CD4-positive, alpha-beta T cell treated with Interleukin-2 at 100 ng/mL for 4 hours (primary cell): ENCODE measurements at regions not wholly inside any gene's neighbourhood (a gene's known extent, or its start where the extent isn't known, plus 50 kb on each side); places are given as distances from the start of the nearest gene placed in this dataset.

Experiments
- DNase-seq: peaks from one replicate; pipeline ENCODE4 v3.0.0-alpha.2; 2020; ENCODE audit warnings: low spot score

DNA sequence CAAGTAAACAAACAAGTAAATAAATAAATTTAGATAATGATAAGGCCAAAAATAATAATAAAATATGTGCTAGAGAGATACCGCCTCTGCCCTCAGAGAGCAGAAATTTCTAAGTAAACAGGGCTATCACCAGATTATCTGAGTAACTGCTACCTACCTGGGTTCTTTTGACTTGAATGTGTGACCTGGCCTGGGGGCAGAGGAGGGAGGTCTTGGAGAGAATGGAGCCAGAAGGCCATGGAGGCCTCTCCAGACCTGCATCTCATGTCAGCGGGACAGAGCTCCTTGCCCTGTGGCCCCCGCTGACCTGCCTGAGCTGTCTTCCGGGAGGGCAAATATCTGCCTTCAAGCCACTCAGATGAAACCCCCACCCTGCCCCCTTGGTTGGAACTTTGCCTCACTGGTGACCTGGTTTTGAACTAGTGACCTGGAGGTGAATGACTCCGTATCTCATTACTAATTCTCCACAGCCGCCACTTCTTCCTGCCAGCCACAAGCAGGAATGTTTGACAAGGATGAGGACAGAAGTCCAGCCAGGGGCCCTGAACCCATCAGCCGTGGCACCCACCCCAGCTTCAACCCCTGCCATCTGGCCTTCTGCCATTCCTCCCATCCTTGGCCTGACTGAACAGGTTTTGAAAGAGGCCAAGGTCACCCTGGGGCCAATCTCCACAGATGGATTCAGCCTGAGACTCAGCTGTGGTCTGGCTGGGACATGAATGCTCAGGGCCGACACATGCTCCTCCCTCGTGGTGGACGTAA is 86.8 kb upstream of the PARP11 start:
- no peak for DNase-seq

DNA sequence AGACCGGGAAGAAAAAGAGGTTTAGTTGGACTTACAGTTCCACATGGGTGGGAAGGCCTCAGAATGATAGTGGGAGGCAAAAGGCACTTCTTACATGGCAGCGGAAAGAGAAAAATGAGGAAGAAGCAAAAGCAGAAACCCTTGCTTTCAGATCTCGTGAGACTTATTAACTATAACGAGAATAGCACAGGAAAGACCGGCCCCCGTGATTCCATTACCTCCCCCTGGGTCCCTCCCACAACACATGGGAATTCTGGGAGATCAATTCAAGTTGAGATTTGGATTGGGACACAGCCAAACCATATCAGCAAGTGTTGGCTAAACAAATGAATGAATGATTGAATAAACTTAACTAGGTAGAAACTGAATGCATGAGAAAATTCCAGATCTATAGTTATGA is 85.3 kb upstream of the PARP11 start:
- DNase-seq = no peak

DNA sequence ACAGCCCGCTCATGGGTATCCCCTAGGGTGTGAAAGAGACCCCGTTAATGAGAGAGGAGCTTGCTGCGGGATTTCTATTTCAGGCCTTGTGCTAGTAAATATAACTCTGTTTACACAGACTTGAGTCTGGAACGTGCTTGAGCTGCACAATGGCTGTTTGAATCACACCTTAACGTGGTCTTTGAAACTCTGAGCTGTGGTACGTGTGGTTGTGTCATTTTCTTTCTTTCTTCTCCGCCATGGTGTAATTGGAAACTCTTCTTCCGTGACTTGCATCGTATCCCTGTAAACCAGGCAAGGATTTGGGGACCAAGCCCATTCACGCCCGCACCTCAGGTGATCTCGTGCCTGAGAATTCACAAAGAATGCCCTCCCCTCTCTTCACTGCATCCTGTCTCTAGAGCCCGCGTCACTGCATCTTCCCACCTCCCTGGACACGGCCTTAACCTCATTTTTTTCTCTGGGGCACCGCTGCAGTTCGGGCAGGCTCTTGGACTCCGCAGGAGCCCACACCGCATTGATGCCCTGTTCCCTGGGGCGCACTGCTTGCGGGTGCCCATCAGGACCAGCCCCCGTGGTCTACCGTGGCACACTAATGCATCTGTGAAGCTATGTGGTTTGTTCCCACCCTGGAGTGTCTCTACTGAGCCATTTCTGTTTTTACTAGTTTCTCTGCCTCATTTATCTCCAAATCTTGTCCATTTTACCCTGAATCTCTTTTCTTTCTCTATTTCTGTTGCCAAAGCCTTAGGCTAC is 78.4 kb upstream of the PARP11 start:
- no peak for DNase-seq

DNA sequence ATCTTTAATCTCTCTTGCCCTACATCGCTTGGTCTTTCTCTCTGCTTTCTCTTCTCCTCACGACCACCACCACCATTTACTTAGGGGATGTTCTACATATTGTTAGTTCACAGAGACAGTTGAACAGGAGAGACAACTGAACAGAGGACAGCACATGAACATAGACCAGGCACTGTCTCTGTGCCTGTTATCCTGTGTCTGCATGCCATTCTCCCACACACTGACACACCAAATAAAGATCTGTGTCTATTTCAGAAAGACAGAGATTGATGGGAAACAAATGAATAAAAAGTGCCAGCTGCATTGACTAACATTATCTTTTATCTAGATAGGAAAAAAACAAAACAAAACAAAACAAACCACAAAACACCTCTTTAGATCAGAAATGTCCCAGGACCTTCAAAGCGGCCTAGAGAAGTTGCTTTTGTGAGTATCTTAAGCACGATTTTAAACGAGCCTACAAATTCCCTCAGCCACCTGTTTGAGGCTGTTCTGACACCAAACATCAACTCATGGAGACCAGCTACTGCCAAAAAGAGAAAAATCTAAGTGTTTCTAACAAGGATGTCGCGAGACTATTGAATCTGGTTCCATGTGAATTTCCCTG is 77.6 kb upstream of the PARP11 start:
- DNase-seq = peak; percentile 43

DNA sequence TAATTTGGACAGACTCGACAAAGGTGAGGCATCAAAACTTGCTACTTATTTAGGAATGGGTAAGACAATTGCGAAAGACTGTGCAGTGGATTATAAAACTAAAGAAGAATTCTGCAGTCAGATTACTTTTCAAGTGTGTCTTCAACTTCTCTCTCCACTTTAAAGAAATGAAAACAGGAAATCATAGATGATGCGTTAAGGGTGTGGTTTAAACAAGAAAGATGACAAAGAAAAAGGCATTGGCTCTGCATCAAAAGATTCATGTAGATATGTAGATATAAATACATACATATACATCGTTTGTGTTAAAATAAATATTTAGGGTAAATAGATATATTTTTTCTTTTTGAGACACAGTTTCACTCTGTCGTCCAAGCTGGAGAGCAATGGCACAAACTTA is 74.6 kb upstream of the PARP11 start:
- peak; percentile 68 for DNase-seq

DNA sequence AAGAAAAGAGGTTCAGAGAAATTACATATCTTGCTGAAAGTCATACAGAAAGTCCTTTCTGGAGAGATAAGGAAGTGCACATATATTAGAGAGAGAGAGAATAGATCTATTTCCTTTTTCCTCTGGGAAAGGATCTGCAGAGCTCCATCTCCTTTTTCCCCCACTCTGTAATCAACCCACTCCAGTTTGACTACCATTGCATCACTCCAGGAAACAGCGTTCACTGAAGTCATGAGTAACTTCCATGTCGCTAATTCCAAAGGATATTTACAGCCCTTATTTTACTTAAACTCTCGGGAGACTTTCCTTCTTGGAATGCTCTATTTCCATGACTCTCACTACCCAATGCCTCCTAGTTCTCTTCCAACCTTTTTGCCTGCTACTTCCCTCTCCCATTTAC is 72.5 kb upstream of the PARP11 start:
- no peak for DNase-seq

DNA sequence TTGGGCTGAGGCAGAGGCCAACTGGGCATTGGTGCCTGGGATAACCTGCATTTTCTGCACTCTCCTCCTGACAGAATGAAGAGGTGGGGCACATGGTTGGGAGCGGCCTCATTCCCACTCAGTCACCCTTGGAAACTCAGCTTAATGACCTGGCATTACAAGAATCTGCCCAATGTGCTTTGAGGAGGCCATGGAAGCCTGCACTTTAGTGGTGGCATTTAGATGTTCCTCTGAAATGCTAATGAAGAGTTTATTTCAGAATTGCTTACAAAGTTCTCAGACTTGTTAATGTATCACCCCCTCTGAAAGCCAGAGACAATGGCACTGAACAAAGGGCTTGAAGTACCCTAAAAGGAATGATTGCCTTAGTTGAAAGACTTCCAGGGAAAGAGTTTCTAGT is 71.4 kb upstream of the PARP11 start:
- no peak for DNase-seq

DNA sequence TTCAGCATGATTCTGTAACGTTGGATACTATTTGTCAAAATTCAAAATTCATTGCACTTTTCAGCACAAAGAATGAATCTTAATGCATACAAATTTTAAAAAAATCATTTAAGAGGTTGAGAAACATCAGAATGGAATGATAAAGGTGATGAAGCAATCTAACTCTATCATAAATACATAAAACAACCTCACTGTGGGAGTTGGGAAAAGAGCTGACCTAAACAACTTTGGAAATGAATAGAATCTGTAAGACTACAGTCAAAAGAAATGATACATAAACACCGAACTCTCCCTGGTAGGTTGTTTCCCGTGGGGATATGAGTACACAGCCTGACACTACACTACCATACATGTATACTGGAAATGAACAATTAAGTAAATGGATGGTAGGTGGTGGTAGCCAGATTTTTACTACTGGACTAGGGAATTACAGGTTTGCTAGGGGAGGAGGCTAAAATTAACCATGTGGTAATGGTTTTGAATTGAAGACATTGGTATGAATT is 64.9 kb upstream of the PARP11 start:
- DNase-seq = no peak

DNA sequence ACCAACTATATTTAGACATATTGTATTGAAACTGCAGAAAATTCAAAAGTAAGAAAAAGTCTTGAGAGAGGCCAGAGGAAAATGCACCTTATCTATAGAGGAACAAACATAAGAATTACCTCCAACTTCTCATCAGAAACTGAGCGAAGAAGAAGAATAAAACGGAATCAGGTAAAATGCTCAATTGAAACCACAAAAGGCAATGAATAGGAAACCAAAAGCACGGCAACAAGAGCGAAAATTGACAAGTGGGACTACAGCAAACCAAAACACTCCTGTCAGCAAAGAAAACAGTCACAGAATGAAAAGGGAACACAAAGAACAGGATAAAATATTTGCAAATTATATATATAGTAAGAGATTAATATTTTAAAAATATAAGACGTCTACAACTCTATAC is 61.9 kb upstream of the PARP11 start:
- DNase-seq = peak; percentile 43

DNA sequence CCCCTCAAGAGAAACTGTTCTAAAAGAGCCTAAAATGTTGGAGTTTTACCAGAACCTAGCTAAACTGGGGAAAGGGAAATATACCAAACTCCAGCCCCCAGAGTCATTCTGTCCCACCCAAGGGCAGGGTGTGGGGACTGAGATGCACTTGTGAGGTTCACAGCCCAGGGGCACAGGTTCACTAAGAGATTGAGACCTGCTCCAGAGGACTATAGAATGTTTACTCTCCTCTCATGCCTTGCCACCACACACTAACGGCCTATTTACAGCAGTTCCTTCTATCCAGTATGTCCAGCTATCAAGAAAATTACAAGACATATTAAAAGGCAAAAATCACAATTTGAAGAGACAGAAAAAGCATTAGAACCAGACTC is 60.6 kb upstream of the PARP11 start:
- no peak for DNase-seq

DNA sequence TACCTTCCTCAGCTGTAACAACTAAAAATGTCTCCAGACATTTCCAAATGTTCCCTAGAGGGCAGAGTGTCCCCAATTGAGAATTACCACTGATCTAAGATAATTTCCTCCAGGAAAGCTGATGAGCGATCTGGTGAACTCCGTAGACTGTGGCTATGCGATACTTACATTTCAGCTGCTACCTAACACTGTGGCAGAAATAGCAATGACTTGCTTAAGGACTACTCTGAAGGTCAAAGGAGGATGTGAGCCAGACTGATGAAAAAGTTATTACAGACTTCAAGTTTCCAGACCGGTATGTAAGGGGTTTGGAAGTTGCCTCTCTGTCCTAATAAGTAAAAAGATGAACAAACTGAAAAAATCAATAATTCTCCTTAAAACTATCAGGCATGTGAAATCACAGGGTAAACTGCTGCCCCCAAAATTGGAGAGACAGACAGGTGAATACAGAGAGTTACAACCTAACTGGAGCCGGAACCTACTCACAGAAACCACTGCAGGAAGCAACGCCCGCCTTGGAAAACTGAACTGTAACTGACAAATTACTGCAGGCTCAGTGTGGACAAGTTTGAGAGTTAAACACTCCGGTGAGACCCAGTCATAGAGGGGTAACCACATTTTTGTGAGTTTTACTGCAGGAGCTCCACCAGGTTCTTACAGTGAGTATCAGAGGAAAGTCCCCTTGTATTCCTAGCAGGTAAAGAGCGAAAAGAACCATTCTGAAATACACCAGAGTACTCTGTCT is 60.0 kb upstream of the PARP11 start:
- peak; percentile 40 for DNase-seq

DNA sequence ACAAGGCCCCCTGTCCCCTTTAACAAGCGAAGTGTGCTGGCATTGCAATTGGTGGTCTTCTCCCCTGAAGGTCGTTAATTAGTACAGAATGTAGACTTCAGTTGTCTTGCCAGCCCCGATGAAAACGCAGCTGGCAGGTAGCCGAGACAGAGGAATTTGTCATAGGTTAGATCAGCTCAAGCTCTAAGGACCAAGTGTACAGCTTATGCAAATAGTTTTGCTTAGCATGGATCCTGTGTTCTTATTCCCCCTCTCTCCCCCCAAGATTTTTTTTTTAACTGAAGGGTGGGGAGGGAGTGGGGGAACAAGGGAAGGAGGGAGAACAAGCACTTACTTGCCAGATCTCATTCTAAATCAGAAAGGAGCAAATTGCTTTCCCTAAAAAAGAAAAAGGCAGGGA is 58.6 kb upstream of the PARP11 start:
- no peak for DNase-seq

DNA sequence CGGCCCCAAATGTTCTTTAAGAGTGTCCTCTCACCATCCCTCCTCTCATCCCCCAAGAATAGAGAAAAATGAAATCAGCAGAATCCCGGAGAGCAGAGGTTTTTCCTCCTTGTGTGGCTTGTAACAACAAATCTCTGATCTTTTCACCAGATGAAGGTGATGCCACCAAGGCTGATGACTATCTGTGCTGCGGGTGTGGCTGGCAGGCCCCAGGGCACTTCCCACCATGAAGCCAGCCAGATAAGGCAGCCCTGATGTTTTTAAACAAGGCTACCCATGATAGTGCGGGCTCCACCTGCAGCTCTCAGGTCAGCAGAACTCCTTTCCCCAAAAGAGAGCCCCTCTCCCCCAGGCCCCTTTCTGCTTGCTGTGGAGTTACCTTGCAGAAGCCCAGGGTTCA is 58.0 kb upstream of the PARP11 start:
- DNase-seq = peak; percentile 45

DNA sequence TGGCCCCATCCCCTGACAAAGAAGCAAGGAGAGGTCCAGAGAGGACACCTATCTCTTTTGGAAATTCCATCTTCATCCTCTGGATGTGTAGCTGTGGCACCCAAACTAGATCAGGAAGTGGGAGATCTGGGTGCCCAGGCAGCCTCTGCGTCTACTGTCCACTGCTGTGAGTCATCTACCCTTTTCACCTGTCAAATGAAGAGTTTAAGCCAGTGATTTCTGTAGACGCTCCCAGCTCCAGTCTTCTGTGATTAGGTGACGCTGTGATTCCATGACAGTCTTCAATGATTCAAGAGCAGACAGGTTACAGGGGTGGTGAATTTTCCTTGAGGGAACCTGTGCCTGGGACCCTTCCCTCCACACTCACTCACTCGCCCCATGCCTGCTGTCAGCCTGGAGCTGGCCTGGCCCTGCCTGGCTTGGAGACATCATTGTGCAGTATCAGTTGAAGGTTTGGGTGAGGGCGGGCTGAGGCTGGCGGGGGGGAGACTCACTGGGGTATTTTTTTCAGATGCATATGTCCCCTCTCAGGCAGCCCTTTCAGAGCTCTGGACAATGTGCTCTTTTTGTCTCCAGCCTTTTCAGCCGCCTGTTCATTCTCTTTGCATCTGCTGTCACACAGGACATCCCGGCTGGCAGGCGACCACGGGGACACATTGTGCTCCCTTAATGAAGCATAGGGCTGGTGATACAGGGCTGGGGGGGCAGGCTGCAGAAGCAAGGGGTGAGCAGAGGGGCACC is 56.8 kb upstream of the PARP11 start:
- DNase-seq = no peak

DNA sequence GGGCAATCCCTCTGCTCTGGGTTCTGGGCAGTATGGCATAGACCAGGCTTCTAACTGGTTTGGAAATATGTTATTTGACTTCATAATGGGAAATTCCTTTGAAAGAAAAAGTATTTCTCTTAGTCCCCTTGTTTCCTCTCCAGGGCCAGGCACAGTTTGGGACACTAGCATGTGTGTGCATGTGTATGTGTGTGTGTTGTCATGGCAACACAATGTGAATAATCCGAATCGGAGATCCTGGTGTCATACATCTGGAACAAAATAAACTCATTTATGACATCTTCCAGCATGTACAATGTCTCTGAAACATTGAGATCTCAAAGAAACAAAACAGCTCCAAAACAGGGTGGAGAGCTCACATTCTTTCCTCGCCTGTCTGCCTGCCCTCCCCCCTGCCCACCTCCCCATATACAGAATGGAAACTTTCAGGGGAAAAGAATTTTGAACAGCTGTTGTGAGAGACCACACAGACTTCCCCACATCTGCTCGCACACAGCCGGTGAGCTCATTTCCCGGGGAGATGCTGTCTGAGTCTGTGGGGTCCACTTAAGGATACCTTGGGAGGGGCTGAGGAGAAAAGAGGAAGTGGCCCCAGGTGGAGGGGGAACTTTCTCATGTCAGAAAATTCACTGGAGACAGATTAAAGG is 55.5 kb upstream of the PARP11 start:
- DNase-seq = no peak

DNA sequence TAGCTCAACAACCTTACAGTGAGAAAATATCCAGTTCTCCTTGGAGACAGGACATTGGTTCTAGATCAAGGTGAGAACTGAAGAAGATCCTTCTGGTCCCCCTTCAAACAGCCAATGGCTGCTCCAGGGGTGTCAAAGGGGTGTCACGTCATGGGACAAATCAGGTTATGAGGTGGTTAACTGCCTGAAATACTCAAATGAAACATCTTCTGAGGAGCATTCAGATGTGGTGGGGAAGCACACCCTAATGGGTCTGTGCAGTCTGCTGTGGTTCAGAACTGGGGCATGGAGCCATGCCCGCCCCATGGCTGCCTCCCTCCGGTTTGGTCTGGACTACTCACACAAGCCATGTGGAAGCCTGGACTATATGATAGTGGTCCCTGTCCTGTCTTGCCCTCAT is 52.4 kb upstream of the PARP11 start:
- no peak for DNase-seq

DNA sequence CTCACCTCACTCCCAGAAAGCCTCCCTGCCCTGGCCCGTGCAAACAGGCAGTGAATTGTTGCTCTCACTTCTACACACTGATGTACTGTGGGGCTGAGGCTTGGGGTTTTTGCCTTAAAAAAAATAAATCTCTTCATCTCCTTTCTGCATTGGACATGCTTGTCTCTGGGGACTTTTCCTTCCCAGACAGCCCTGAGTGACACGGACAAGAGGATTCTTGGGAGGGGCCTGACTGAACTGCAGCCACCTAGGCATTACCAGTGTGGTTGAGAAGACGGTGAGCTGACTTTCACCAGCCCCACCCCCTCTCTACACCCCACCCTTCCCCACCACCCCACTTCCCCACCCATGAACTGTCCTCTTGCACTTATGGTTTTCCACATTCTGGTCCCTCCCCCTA is 51.6 kb upstream of the PARP11 start:
- no peak for DNase-seq

DNA sequence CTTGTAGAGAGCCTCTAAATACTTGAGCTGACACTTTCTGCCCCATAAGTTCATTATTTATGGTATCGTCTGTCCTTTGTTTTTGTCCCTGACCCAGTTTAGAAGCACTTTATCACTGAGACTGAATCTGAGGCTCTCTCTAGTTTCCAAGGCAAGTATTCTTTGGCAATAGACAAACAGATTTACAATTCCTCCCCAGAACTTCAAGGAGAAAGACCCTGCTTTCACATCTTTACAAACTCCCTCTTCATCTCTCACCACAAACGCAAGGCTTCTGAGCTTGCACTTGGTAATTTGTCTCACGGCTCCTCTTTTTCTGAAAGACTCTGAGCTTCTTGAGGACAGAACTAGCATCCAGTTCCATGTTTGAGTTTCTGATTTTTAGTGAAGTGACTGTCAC is 49.8 kb upstream of the PARP11 start:
- no peak for DNase-seq
